Uterus (tissue), 2 donors: ENCODE measurements at regions not wholly inside any gene's neighbourhood (a gene's known extent, or its start where the extent isn't known, plus 50 kb on each side); places are given as distances from the start of the nearest gene placed in this dataset.

Experiments
- POLR2A ChIP-seq, 2 donors: fragments of 450-650 bp; IDR thresholded peaks; one replicate each; pipeline ENCODE4 v1.6.1; 2016; ENCODE audit warnings: antibody characterized with exemption in 2 of 2, mild to moderate bottlenecking in 1 of 2, moderate library complexity in 1 of 2
- TF ChIP-seq, protein P1 (sequence below), 4 experiments: fragments of 200-600 bp in 2 of 4; fragments of 450-650 bp in 2 of 4; sonication (generic) in 2 of 4; IDR thresholded peaks; one replicate each; pipeline ENCODE4 v1.5.1; 2016 to 2019; ENCODE audit warnings: antibody characterized with exemption in 4 of 4, mild to moderate bottlenecking in 2 of 4, moderate library complexity in 1 of 4

DNA sequence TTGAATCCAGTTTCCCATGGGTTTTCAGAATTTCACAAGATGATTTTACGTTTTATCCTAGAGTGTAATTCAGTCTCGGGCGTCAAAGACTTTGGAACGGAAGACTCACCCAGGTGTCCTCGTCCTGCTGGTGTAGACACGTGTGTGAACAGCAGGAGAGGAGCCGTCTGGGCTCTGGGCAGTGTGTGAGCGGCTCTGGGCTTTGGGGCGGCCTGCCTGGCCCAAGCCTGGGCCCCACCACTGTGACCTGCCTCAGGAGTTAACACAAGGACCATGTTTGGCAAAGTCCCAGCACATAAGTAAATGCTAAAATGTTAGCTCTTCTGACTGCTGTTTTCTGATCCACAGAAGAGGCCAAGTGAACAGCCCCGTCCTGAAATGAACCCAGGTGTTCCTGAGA, 1093.3 kb downstream of the BRD1 start:
- TF ChIP-seq POLR2A (IDR thresholded peaks at IDR 0.05): no peak
- TF ChIP-seq, protein P1, sequence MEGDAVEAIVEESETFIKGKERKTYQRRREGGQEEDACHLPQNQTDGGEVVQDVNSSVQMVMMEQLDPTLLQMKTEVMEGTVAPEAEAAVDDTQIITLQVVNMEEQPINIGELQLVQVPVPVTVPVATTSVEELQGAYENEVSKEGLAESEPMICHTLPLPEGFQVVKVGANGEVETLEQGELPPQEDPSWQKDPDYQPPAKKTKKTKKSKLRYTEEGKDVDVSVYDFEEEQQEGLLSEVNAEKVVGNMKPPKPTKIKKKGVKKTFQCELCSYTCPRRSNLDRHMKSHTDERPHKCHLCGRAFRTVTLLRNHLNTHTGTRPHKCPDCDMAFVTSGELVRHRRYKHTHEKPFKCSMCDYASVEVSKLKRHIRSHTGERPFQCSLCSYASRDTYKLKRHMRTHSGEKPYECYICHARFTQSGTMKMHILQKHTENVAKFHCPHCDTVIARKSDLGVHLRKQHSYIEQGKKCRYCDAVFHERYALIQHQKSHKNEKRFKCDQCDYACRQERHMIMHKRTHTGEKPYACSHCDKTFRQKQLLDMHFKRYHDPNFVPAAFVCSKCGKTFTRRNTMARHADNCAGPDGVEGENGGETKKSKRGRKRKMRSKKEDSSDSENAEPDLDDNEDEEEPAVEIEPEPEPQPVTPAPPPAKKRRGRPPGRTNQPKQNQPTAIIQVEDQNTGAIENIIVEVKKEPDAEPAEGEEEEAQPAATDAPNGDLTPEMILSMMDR (IDR thresholded peaks at IDR 0.05): no peak
